H9 (cell line): ENCODE measurements at regions not wholly inside any gene's neighbourhood (a gene's known extent, or its start where the extent isn't known, plus 50 kb on each side); places are given as distances from the start of the nearest gene placed in this dataset.

ENCODE experiments used
- DNase-seq: peaks from one replicate; pipeline ENCODE4 v3.0.0-alpha.2; 2017
- H2AFZ ChIP-seq: one replicate; pipeline ENCODE4 v1.6.1; 2013; ENCODE audit warnings: mild to moderate bottlenecking, low read length, control low read depth, moderate library complexity
- H2AK5ac ChIP-seq: 2 replicates; pipeline ENCODE4 v1.6.1; 2013; ENCODE audit warnings: low read length, control low read depth, mixed read lengths; ENCODE audit not compliant: insufficient read length
- H2BK120ac ChIP-seq: one replicate; pipeline ENCODE4 v1.6.1; 2013; ENCODE audit warnings: low read depth, mild to moderate bottlenecking, low read length, control low read depth, inconsistent platforms; ENCODE audit not compliant: poor library complexity, severe bottlenecking
- H2BK12ac ChIP-seq: 2 replicates; pipeline ENCODE4 v1.6.1; 2013; ENCODE audit warnings: low read length, control low read depth, mixed read lengths, low read depth; ENCODE audit not compliant: insufficient read length
- H2BK15ac ChIP-seq: 2 replicates; pipeline ENCODE4 v1.6.1; 2013; ENCODE audit warnings: low read depth, low read length, control low read depth
- H2BK20ac ChIP-seq: one replicate; pipeline ENCODE4 v1.6.1; 2013; ENCODE audit warnings: low read depth, mild to moderate bottlenecking, low read length, control low read depth, inconsistent platforms; ENCODE audit not compliant: poor library complexity, severe bottlenecking
- H2BK5ac ChIP-seq: 2 replicates; pipeline ENCODE4 v1.6.1; 2013; ENCODE audit warnings: low read length, control low read depth, mixed read lengths; ENCODE audit not compliant: insufficient read length
- H3K14ac ChIP-seq: 2 replicates; pipeline ENCODE4 v1.6.1; 2013; ENCODE audit warnings: low read length, control low read depth; ENCODE audit not compliant: insufficient read depth
- H3K18ac ChIP-seq: 2 replicates; pipeline ENCODE4 v1.6.1; 2013; ENCODE audit warnings: low read depth, mild to moderate bottlenecking, mixed read lengths, low read length, control low read depth; ENCODE audit not compliant: insufficient read length
- H3K23ac ChIP-seq: 2 replicates; pipeline ENCODE4 v1.6.1; 2013; ENCODE audit warnings: low read length, control low read depth, mixed read lengths, low read depth; ENCODE audit not compliant: insufficient read length
- H3K23me2 ChIP-seq: 2 replicates; pipeline ENCODE4 v1.6.1; 2013; ENCODE audit warnings: low read depth, mild to moderate bottlenecking, mixed read lengths, low read length, control low read depth; ENCODE audit not compliant: insufficient read length, poor library complexity, severe bottlenecking
- H3K27ac ChIP-seq: 2 replicates; pipeline ENCODE4 v1.5.1; 2013; ENCODE audit warnings: low read length, control low read depth, mixed read lengths, low read depth; ENCODE audit not compliant: insufficient read length
- H3K27me3 ChIP-seq: 2 replicates; pipeline ENCODE4 v1.6.1; 2013; ENCODE audit warnings: low read length, control low read depth, inconsistent platforms; ENCODE audit not compliant: insufficient read depth
- H3K4ac ChIP-seq: 2 replicates; pipeline ENCODE4 v1.6.1; 2013; ENCODE audit warnings: low read depth, mild to moderate bottlenecking, control low read depth, inconsistent platforms, low read length, moderate library complexity
- H3K4me1 ChIP-seq: 2 replicates; pipeline ENCODE4 v1.6.1; 2013; ENCODE audit warnings: low read length, control low read depth, inconsistent platforms; ENCODE audit not compliant: insufficient read depth
- H3K4me2 ChIP-seq: 2 replicates; pipeline ENCODE4 v1.6.1; 2013; ENCODE audit warnings: low read length, control low read depth, mixed read lengths; ENCODE audit not compliant: insufficient read length, insufficient read depth
- H3K56ac ChIP-seq: 2 replicates; pipeline ENCODE4 v1.6.1; 2013; ENCODE audit warnings: low read depth, mild to moderate bottlenecking, mixed read lengths, low read length, control low read depth; ENCODE audit not compliant: insufficient read length
- H3K79me1 ChIP-seq: 2 replicates; pipeline ENCODE4 v1.6.1; 2013; ENCODE audit warnings: low read depth, mild to moderate bottlenecking, moderate library complexity, low read length, control low read depth, inconsistent platforms; ENCODE audit not compliant: insufficient read depth, poor library complexity, severe bottlenecking
- H3K79me2 ChIP-seq: 2 replicates; pipeline ENCODE4 v1.6.1; 2013; ENCODE audit warnings: low read length, control low read depth, inconsistent platforms; ENCODE audit not compliant: insufficient read depth
- H3K9ac ChIP-seq: 2 replicates; pipeline ENCODE4 v1.6.1; 2013; ENCODE audit warnings: low read length, control low read depth, mixed read lengths; ENCODE audit not compliant: insufficient read length; ENCODE audit errors: extremely low read depth
- H3K9me3 ChIP-seq: one replicate; pipeline ENCODE4 v1.6.1; 2013; ENCODE audit warnings: low read depth, low read length, inconsistent platforms; ENCODE audit not compliant: control insufficient read depth
- H3T11ph ChIP-seq: one replicate; pipeline ENCODE4 v1.6.1; 2013; ENCODE audit warnings: mild to moderate bottlenecking, low read length, control low read depth, inconsistent platforms
- H4K20me1 ChIP-seq: one replicate; pipeline ENCODE4 v1.6.1; 2013; ENCODE audit not compliant: control insufficient read depth, insufficient read length, insufficient read depth
- H4K5ac ChIP-seq: 2 replicates; pipeline ENCODE4 v1.6.1; 2013; ENCODE audit warnings: low read depth, mild to moderate bottlenecking, mixed read lengths, low read length, control low read depth; ENCODE audit not compliant: insufficient read length
- H4K8ac ChIP-seq: replicated peaks from 2 replicates; pipeline ENCODE4 v1.6.1; 2013; ENCODE audit warnings: low read length, control low read depth, mixed read lengths, low read depth; ENCODE audit not compliant: insufficient read length
- H4K91ac ChIP-seq: 2 replicates; pipeline ENCODE4 v1.6.1; 2013; ENCODE audit warnings: low read depth, mild to moderate bottlenecking, moderate library complexity, mixed read lengths, low read length, control low read depth; ENCODE audit not compliant: insufficient read length
- H3K27ac Mint-ChIP-seq, 3 experiments: 2 replicates in 2 of 3; 3 replicates in 1 of 3; pipeline ENCODE4 v1.8.0; 2020 to 2021; ENCODE audit warnings: mixed read lengths in 3 of 3, mild to moderate bottlenecking in 1 of 3, moderate library complexity in 1 of 3
- H3K27me3 Mint-ChIP-seq: 2 replicates; pipeline ENCODE4 v1.8.0; 2021; ENCODE audit warnings: low read depth, mild to moderate bottlenecking, moderate library complexity, mixed read lengths
- H3K36me3 Mint-ChIP-seq, 3 experiments: 2 replicates in 2 of 3; 3 replicates in 1 of 3; pipeline ENCODE4 v1.8.0; 2020 to 2021; ENCODE audit warnings: low read depth in 3 of 3, mixed read lengths in 3 of 3; ENCODE audit not compliant: insufficient read depth in 1 of 3
- H3K4me1 Mint-ChIP-seq, 2 experiments: 2 replicates each; pipeline ENCODE4 v1.8.0; 2020; ENCODE audit warnings: mixed read lengths in 2 of 2
- H3K4me3 Mint-ChIP-seq, 2 experiments: 2 replicates in 1 of 2; 3 replicates in 1 of 2; pipeline ENCODE4 v1.8.0; 2020 to 2021; ENCODE audit warnings: mild to moderate bottlenecking in 2 of 2, mixed read lengths in 2 of 2, moderate library complexity in 1 of 2
- H3K9me3 Mint-ChIP-seq, 2 experiments: 2 replicates in 1 of 2; 3 replicates in 1 of 2; pipeline ENCODE4 v1.8.0; 2020; ENCODE audit warnings: mild to moderate bottlenecking in 2 of 2, mixed read lengths in 2 of 2, moderate library complexity in 1 of 2
- WGBS: extraction: QIAGEN DNeasy Blood & Tissue Kit; methylation state at CpG from one replicate; pipeline ENCODE4 v1.1.7; 2013; ENCODE audit warnings: missing lambda C conversion rate, low lambda C conversion rate, mixed read lengths; ENCODE audit not compliant: insufficient read length; ENCODE audit errors: extremely low coverage; 5-methylcytosine and 5-hydroxymethylcytosine counted together
- TF ChIP-seq, protein P1 (sequence below): fragments of 200-600 bp; sonication (generic); conservative IDR thresholded peaks from 3 replicates; pipeline ENCODE4 v1.8.0; 2021; ENCODE audit warnings: antibody characterized with exemption, mild to moderate bottlenecking

DNA sequence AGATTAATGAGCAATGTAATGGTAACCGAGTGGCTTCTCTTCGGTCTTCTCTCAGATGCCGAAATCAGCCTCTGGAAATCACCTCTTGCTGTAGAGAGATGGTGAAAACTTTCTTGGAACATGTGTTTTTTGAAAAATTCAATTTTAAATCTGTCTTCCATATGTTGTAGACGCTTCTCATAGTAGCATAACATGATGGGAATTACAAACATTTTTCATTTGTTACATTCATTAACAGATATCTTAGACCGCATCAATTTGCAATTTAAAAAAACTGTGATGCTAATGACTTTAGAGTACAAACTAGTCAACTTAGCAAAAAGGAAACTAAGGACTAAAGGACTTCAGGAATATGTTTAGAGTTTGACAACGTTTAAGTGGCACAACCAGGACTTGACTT lies 275.2 kb downstream of the ASXL3 start:
- H3K9ac ChIP-seq = no peak overlapping the region
- no peak overlapping the region for H3K14ac ChIP-seq
- H3K4me2 ChIP-seq = no peak overlapping the region
- DNase-seq = no peak
- no peak overlapping the region for H4K5ac ChIP-seq
- no peak overlapping the region for H3K27ac ChIP-seq
- H2AK5ac ChIP-seq = no peak overlapping the region
- H3K79me1 ChIP-seq = no peaks in the 10 kb centered on the region
- no peaks in the 10 kb centered on the region for H3K9me3 ChIP-seq
- H4K8ac ChIP-seq = no peak overlapping the region
- Mint-ChIP-seq H3K36me3 (no peaks in the 10 kb centered on the region), H3K4me3 (no peak overlapping the region), H3K27ac (no peak overlapping the region), H3K9me3 (no peaks in the 10 kb centered on the region), H3K27me3 (no peaks in the 10 kb centered on the region), H3K4me1 (peaks cover 0 to 5% of the 10 kb centered on the region in 2 experiments; a peak in 1 of 4 replicates)
- no CpG with 5 or more reads among the region's 6 CpGs for WGBS
- no peak overlapping the region for H3T11ph ChIP-seq
- H2BK12ac ChIP-seq = no peak overlapping the region
- no peaks in the 10 kb centered on the region for H3K27me3 ChIP-seq
- no peak overlapping the region for H3K18ac ChIP-seq
- H3K56ac ChIP-seq = no peak overlapping the region
- no peak overlapping the region for H2BK20ac ChIP-seq
- H2BK5ac ChIP-seq = no peak overlapping the region
- H2BK120ac ChIP-seq = no peak overlapping the region
- H3K4me1 ChIP-seq = no peaks in the 10 kb centered on the region
- no peak overlapping the region for H3K4ac ChIP-seq
- H3K23me2 ChIP-seq = no peaks in the 10 kb centered on the region
- H4K20me1 ChIP-seq = no peaks in the 10 kb centered on the region
- H2BK15ac ChIP-seq = no peak overlapping the region
- H3K23ac ChIP-seq = no peak overlapping the region
- H2AFZ ChIP-seq = no peak overlapping the region
- TF ChIP-seq, protein P1, sequence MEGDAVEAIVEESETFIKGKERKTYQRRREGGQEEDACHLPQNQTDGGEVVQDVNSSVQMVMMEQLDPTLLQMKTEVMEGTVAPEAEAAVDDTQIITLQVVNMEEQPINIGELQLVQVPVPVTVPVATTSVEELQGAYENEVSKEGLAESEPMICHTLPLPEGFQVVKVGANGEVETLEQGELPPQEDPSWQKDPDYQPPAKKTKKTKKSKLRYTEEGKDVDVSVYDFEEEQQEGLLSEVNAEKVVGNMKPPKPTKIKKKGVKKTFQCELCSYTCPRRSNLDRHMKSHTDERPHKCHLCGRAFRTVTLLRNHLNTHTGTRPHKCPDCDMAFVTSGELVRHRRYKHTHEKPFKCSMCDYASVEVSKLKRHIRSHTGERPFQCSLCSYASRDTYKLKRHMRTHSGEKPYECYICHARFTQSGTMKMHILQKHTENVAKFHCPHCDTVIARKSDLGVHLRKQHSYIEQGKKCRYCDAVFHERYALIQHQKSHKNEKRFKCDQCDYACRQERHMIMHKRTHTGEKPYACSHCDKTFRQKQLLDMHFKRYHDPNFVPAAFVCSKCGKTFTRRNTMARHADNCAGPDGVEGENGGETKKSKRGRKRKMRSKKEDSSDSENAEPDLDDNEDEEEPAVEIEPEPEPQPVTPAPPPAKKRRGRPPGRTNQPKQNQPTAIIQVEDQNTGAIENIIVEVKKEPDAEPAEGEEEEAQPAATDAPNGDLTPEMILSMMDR = no peak
- H3K79me2 ChIP-seq = no peaks in the 10 kb centered on the region
- H4K91ac ChIP-seq = no peak overlapping the region
